ENCODE measurements at regions not wholly inside any gene's neighbourhood (a gene's known extent, or its start where the extent isn't known, plus 50 kb on each side); places are given as distances from the start of the nearest gene placed in this dataset.

DNA sequence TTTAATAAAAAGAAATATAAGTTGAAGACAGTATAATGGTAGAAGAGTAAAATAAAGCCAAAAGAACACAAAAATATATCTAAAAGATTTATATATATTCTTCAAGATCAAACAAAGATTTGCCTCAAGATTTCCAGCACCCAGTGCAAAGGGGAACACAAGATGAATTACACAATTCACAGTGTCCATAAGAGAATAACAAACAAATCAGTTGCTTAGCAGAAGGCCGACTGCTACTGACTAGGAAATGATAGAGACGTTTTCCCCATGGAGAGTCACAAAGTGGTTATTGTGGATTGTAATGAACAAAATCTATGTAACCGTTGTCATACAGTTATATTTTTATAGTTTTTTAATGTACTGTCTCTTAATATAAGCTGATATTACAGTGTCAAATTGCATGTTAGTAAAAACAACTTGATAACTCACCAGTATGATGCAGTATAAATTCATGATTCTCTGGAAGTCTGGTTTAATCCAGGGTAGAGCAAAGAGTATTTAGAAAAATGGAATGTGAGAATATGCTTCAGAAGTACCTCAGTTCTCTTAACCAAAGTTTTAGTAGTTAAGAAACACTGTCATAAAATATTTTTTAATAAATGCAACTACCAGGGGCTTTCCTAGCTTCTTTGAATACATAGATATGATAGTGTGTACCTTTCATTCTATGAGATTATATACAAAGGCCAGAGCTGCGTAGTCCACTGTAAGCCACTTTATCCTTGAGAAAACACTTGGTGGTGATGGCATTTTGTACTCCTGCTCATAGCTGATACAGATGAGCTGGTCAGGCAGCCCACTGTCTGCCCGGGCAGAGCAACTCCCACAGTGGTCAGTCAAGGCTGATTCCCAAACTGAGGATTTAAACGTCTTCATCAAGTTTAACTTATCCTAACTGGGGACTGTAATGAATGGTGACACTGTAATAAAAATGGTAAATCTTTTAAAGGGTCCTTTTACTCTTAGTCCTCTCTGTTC, 180.5 kb upstream of the DTNA start:
- TF ChIP-seq POLR2A (IDR thresholded peaks at IDR 0.05; ENCODE audit: low read depth, low read length): no peak
- TF ChIP-seq POU2F2 (IDR thresholded peaks at IDR 0.05; ENCODE audit: low read depth, low read length): no peak
- TF ChIP-seq PAX5 (IDR thresholded peaks at IDR 0.05; ENCODE audit: insufficient read depth, low read length, severe bottlenecking): no peak
- no peak for TF ChIP-seq POLR2AphosphoS5 (IDR thresholded peaks at IDR 0.05; ENCODE audit: low read depth, low read length)
- no peak for TF ChIP-seq SPI1 (IDR thresholded peaks at IDR 0.05; ENCODE audit: low read depth, low read length)
- TF ChIP-seq TAF1 (IDR thresholded peaks at IDR 0.05; ENCODE audit: low read depth, low read length): no peak

All from GM12891 (cell line).